Breast epithelium (tissue), 4 donors: ENCODE measurements at regions not wholly inside any gene's neighbourhood (a gene's known extent, or its start where the extent isn't known, plus 50 kb on each side); places are given as distances from the start of the nearest gene placed in this dataset.

Source experiments
- DNase-seq, 2 donors: peaks; one replicate each; pipeline ENCODE4 v3.0.0-alpha.2; 2019; ENCODE audit warnings: low spot score in 2 of 2
- H3K27ac ChIP-seq, 2 donors: fragments of 200-600 bp; sonication (generic) in 1 of 2; one replicate each; pipeline ENCODE4 v1.5.1; 2016 to 2019; ENCODE audit warnings: mild to moderate bottlenecking in 1 of 2
- H3K27me3 ChIP-seq, 2 donors: fragments of 200-600 bp; sonication (generic) in 1 of 2; one replicate each; pipeline versions ENCODE4 v1.5.1 to v1.6.0; 2017 to 2019; ENCODE audit warnings: control low read depth in 1 of 2, mild to moderate bottlenecking in 1 of 2
- H3K36me3 ChIP-seq: fragments of 200-600 bp; one replicate; pipeline ENCODE4 v1.5.1; 2019
- H3K4me1 ChIP-seq, 2 donors: fragments of 200-600 bp; sonication (generic); one replicate each; pipeline ENCODE4 v1.5.1; 2016 to 2019; ENCODE audit warnings: control low read depth in 1 of 2
- H3K4me3 ChIP-seq, 3 donors: fragments of 200-600 bp; sonication (generic); 1 replicate in 2 of 3; 2 replicates in 1 of 3; pipeline ENCODE4 v1.5.1; 2016 to 2019; ENCODE audit warnings: mild to moderate bottlenecking in 3 of 3, moderate library complexity in 2 of 3
- H3K9me3 ChIP-seq, 2 donors: fragments of 200-600 bp; sonication (generic) in 1 of 2; one replicate each; pipeline ENCODE4 v1.5.1; 2016 to 2019; ENCODE audit warnings: control low read depth in 1 of 2
- POLR2A ChIP-seq: fragments of 450-650 bp; IDR thresholded peaks from one replicate; pipeline ENCODE4 v1.6.1; 2016; ENCODE audit warnings: antibody characterized with exemption, mild to moderate bottlenecking, moderate library complexity
- POLR2AphosphoS5 ChIP-seq, 3 donors: sonication (generic); formaldehyde crosslinking; IDR thresholded peaks; one replicate each; pipeline ENCODE4 v1.6.1; 2017; ENCODE audit warnings: antibody characterized with exemption in 3 of 3
- intact Hi-C: fragments of 100-400 bp; cut with DNase I; formaldehyde crosslinking; loops from one replicate; pipeline ENCODE4 v1.15.1; 2023; ENCODE audit warnings: low total_unique reads
- TF ChIP-seq, protein P1 (sequence below), 3 donors: fragments of 450-650 bp; IDR thresholded peaks; one replicate each; pipeline ENCODE4 v1.5.1; 2016 to 2017; ENCODE audit warnings: antibody characterized with exemption in 3 of 3, mild to moderate bottlenecking in 3 of 3, moderate library complexity in 3 of 3

DNA sequence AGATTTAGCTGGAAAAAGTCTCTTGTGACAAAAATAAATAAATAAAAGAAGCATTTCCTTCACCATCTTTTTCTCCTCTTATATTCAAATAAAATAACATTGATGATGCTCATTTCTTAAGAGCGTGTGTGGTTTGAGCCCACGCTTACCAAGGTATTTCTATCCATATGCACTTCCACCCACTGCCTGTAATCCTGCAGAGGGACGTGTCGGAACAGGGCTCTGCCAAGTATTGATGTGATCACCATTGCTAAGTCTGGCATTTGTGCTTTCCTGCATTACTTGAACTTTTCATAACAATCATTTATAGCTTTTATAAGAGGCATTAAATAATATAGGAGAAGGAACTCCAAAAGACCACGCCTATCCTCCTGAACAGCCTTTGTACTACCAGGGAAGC lies 107.6 kb downstream of the SHANK2 start:
- intact Hi-C loops, result no loop called here
- TF ChIP-seq, protein P1, sequence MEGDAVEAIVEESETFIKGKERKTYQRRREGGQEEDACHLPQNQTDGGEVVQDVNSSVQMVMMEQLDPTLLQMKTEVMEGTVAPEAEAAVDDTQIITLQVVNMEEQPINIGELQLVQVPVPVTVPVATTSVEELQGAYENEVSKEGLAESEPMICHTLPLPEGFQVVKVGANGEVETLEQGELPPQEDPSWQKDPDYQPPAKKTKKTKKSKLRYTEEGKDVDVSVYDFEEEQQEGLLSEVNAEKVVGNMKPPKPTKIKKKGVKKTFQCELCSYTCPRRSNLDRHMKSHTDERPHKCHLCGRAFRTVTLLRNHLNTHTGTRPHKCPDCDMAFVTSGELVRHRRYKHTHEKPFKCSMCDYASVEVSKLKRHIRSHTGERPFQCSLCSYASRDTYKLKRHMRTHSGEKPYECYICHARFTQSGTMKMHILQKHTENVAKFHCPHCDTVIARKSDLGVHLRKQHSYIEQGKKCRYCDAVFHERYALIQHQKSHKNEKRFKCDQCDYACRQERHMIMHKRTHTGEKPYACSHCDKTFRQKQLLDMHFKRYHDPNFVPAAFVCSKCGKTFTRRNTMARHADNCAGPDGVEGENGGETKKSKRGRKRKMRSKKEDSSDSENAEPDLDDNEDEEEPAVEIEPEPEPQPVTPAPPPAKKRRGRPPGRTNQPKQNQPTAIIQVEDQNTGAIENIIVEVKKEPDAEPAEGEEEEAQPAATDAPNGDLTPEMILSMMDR (IDR thresholded peaks at IDR 0.05), result no peak
- TF ChIP-seq POLR2AphosphoS5 (IDR thresholded peaks at IDR 0.05) (no peak), POLR2A (no peak)

DNA sequence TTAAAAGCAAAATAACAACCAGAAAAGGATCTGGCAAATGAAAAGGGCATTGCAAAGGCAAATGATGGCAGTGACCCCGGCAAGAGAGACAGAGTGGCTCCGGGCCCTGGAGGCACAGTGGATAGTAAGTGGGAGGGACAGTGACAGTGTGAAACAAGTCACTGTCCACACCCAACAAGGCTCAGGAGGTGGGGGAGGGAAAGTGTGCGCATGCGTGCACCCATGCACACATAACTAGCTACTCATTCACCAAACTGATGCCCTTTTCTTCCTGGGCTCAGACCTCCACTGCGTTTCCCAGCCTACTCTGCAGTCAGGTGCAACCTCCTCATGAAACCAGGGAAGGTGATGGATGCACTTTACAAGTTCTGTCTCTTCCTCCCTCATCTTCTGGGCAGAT lies 108.4 kb downstream of the SHANK2 start:
- Histone ChIP-seq H3K4me1 (no peaks in the 10 kb centered on the region), H3K4me3 (no peak overlapping the region), H3K36me3 (no peaks in the 10 kb centered on the region), H3K27ac (no peak overlapping the region), H3K9me3 (no peaks in the 10 kb centered on the region), H3K27me3 (no peaks in the 10 kb centered on the region)
- intact Hi-C loops, result no loop called here
- no peak for TF ChIP-seq POLR2AphosphoS5 (IDR thresholded peaks at IDR 0.05)
- no peak for TF ChIP-seq POLR2A
- TF ChIP-seq, protein P1 (IDR thresholded peaks at IDR 0.05), result no peak
- no peak for DNase-seq

More for the DNA sequence above, 107.6 kb downstream of the SHANK2 start:
- Histone ChIP-seq H3K27ac (no peak overlapping the region), H3K36me3 (no peaks in the 10 kb centered on the region), H3K4me1 (no peaks in the 10 kb centered on the region), H3K4me3 (no peak overlapping the region), H3K9me3 (no peaks in the 10 kb centered on the region), H3K27me3 (no peaks in the 10 kb centered on the region)
- DNase-seq, result no peak

DNA sequence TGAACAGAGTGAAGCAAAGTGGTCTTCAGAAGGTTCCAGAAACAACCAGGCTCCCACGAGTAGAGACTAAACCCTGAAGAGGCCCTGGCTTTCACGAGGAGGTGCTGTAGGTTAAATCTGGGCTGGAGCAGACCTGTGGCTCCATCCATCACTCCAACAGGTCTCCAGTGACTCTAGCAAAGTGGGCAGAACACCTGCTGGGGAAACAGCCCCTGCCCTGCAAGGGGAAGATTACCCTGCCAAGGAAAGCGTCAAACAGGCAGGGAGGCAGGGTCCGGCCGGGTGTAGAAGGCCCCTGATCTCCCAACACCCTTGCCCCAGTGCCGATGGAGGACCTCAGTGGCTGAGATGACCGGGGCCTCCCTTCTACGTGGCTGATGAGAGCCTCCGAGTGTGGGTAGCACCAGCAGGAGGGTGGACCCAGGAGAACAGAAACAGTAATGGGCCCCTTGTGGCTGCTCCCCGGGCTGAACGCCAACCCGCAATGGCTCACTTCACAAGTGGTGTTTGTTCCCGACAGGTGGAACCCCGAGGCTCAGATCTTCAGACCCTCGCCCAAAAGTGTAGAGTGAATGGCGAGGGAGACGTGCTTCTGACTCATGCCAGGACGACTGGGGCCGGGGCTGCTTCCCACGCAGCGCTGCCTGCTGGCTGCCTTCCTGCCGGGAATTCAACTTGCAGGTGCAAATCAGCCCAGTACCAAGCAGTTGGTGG lies 112.0 kb downstream of the SHANK2 start:
- Histone ChIP-seq H3K4me3 (no peak overlapping the region), H3K27me3 (no peaks in the 10 kb centered on the region), H3K27ac (peak overlapping the region; percentile 81 to 82), H3K36me3 (no peaks in the 10 kb centered on the region), H3K9me3 (no peaks in the 10 kb centered on the region), H3K4me1 (no peaks in the 10 kb centered on the region)
- intact Hi-C loops, result no loop called here
- DNase-seq, result peak in 1 of 2 donors; percentile 43
- TF ChIP-seq POLR2A (no peak), POLR2AphosphoS5 (IDR thresholded peaks at IDR 0.05) (no peak)
- TF ChIP-seq, protein P1 (IDR thresholded peaks at IDR 0.05), result no peak

DNA sequence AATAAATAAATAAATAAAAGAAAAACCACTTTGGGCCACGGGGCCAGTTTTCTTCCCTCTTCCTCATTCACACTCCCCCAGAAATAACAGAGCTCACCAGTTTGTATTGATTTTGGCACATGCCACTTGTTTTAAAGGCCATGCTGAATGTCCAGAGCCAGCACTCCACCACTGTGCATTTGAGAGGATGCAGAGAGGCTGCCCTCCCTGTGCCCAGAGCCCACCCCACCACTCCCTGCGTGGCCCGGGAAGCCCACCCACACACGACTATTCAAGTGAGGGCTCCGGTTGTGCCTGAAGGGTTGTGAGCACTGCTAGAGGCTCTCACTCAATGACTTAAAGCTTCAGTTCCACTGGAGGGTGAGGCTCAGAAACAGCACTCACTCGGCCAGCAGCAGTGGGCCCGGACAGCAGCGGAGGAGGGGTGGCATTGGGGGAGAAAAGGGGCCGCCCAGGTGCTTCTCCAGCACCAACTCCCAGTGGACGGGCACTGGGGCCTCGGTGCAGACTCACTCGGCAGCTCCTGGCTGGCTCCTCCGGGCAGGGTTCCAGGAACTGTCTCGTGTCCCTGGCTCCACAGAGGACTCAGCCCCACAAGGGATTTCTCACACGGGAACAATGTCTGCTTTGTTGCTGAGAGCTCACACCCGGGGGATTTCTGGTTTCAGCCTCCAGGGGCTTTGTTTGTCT lies 112.7 kb downstream of the SHANK2 start:
- TF ChIP-seq POLR2AphosphoS5 (IDR thresholded peaks at IDR 0.05), result no peak
- TF ChIP-seq POLR2A, result no peak
- TF ChIP-seq, protein P1 (IDR thresholded peaks at IDR 0.05), result no peak
- peak overlapping the region; percentile 81 to 82 for H3K27ac ChIP-seq
- H3K27me3 ChIP-seq, result no peaks in the 10 kb centered on the region
- peak; percentile 78 to 84 for DNase-seq
- intact Hi-C loops, result no loop called here
- H3K4me1 ChIP-seq, result no peaks in the 10 kb centered on the region
- H3K4me3 ChIP-seq, result no peak overlapping the region
- no peaks in the 10 kb centered on the region for H3K9me3 ChIP-seq
- H3K36me3 ChIP-seq, result no peaks in the 10 kb centered on the region

DNA sequence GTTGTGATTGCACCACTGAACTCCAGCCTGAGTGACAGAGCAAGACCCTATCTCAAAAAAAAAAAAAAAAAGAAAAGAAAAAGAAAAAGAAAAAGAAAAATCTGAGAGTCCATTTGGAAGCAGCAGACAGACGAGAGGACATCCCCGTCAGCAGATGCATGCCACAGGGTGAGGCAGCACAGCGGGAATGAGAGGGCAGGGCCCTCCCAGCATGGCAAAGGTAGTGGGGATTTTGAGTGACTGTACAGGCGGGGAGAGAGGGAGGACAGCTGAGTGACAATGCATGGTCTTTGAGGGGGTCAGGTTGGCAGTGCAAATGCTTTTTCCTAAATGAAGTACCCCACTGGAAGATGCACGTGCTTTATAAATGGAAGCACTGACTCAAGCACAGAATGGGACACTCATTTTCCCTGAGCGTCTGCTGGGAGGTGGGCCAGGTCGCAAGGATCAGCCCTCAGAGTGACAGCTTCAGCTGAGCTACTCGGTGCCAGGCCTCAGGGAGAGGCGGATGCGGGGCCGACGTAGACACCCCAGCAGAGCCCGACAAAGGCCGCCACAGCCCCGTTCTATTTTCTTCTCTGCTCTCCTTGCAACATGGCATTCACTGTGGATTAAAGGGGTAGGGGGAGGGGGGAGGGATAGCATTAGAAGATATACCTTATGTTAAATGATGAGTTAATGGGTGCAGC lies 113.5 kb downstream of the SHANK2 start:
- intact Hi-C loops, result no loop called here
- no peak overlapping the region for H3K4me3 ChIP-seq
- TF ChIP-seq POLR2A, result no peak
- TF ChIP-seq, protein P1 (IDR thresholded peaks at IDR 0.05), result no peak
- TF ChIP-seq POLR2AphosphoS5 (IDR thresholded peaks at IDR 0.05), result no peak
- H3K27ac ChIP-seq, result no peak overlapping the region
- no peaks in the 10 kb centered on the region for H3K9me3 ChIP-seq
- no peaks in the 10 kb centered on the region for H3K4me1 ChIP-seq
- no peak for DNase-seq
- no peaks in the 10 kb centered on the region for H3K27me3 ChIP-seq
- no peaks in the 10 kb centered on the region for H3K36me3 ChIP-seq
